GM06990 (cell line): ENCODE measurements at regions not wholly inside any gene's neighbourhood (a gene's known extent, or its start where the extent isn't known, plus 50 kb on each side); places are given as distances from the start of the nearest gene placed in this dataset.

ENCODE experiments used
- DNase-seq: peaks from one replicate; pipeline ENCODE4 v3.0.0-alpha.2; 2011; ENCODE audit not compliant: insufficient read length; ENCODE audit errors: extremely low read depth
- H3K27me3 ChIP-seq: replicated peaks from 2 replicates; pipeline ENCODE4 v1.6.0; 2011; ENCODE audit warnings: low read length; ENCODE audit not compliant: control insufficient read depth, insufficient read depth
- H3K36me3 ChIP-seq: 2 replicates; pipeline ENCODE4 v1.5.1; 2011; ENCODE audit warnings: low read length; ENCODE audit not compliant: control insufficient read depth, insufficient read depth
- H3K4me3 ChIP-seq: replicated peaks from 2 replicates; pipeline ENCODE4 v1.5.1; 2011; ENCODE audit warnings: low read depth, mild to moderate bottlenecking, control low read depth, low read length
- CTCF ChIP-seq: IDR thresholded peaks from 2 replicates; pipeline ENCODE4 v1.5.1; 2011; ENCODE audit warnings: low read length, control low read depth, mild to moderate bottlenecking, inconsistent platforms; ENCODE audit not compliant: insufficient read depth, poor library complexity, severe bottlenecking

DNA sequence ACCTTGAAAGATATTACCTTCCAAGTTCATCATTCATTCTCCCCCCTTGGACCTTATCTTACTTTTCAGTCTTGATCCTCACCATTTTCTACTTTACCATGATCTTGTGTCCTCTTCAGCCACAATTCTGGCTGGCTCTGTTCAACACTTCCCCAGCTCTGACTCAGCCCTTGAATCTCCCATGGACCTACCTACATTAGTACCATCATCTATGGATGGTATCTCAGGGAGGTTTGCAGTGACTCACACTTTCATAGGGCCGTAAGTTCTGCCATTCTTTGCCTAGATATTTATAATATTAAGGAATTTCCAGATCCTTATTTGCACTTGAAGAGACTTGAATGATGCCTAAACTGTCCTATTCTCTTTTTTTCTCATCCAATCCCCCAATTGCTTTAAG lies 213.7 kb upstream of the RORA start:
- Histone ChIP-seq H3K27me3 (no peaks in the 10 kb centered on the region), H3K4me3 (no peak overlapping the region), H3K36me3 (no peaks in the 10 kb centered on the region)
- no peak for TF ChIP-seq CTCF
- no peak for DNase-seq

DNA sequence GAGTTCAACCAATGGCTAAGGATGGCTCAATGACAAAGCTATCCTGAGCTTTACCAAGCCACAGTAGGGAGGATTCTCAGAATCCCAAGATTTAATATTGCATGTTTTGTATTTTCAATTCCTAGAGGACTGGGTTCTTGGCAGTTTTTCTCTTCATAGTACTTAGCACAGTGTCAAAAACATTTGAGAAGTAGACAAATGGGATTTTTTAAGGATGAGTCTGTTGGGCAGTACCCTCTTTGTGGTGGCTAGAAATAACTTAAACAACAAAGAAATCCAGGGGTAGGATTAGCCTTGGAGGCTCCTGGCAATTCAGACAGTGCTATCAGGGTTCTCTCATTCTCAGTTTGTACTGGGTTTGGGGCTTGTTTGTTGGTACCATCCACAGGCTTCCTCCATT lies 212.8 kb upstream of the RORA start:
- DNase-seq, result no peak
- Histone ChIP-seq H3K36me3 (no peaks in the 10 kb centered on the region), H3K4me3 (no peak overlapping the region), H3K27me3 (no peaks in the 10 kb centered on the region)
- no peak for TF ChIP-seq CTCF

DNA sequence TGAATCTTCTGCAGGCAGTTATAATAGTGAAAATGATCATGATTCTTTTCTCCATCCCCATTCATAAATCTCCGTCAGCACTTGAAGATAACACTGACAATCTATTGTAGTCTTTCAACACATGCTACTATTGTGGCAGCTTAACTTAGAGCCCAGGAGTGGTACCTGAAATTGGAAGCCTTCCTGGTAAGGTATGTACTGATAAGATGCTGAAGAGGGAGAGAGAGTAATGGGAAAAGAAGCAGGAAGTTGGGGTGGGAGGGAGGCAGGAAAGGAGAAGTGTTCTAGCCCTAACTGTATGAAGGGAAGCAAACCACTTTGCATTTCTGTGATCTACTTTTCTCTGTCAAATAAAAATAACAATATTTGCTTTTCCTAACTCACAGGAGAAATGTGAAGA lies 197.4 kb upstream of the RORA start:
- no peaks in the 10 kb centered on the region for H3K36me3 ChIP-seq
- H3K4me3 ChIP-seq, result no peak overlapping the region
- no peak for TF ChIP-seq CTCF
- no peak for DNase-seq
- H3K27me3 ChIP-seq, result no peaks in the 10 kb centered on the region; the same call in 1 of the 2 replicates

- no peaks in the 10 kb centered on the region; the same call in 1 of the 2 replicates for H3K27me3 ChIP-seq
- H3K36me3 ChIP-seq, result no peaks in the 10 kb centered on the region
- no peak for TF ChIP-seq CTCF
- DNase-seq, result no peak
- H3K4me3 ChIP-seq, result no peak overlapping the region
Measured at GRCh38 chr15:61425934-61426333, 196.8 kb upstream of the RORA start.

DNA sequence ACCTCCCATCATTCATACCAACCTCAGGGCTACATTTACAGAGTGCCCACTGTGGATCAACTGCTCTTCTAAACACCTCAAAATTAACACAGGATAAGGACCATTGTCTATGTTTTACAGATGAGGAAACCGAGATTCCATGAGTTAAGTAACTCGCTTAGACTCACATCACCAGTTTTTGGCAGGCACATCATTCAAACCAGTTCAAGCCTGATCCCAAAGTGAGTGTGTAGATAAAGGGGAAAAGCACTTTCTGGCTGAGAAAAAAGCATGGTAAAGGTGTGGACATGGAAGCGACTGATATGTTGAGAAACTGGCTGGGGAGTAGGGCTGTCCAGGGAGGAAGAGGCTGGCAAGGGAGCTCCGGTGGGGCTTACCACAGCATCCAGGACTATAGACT lies 193.7 kb upstream of the RORA start:
- DNase-seq, result no peak
- no peak overlapping the region for H3K4me3 ChIP-seq
- no peak for TF ChIP-seq CTCF
- no peaks in the 10 kb centered on the region; the same call in 1 of the 2 replicates for H3K27me3 ChIP-seq
- no peaks in the 10 kb centered on the region for H3K36me3 ChIP-seq

GRCh38 chr15:61421938-61422337 lies 192.8 kb upstream of the RORA start:
- H3K27me3 ChIP-seq, result no peaks in the 10 kb centered on the region; the same call in 1 of the 2 replicates
- no peak for TF ChIP-seq CTCF
- H3K36me3 ChIP-seq, result no peaks in the 10 kb centered on the region
- DNase-seq, result no peak
- H3K4me3 ChIP-seq, result no peak overlapping the region
